COR-L47 (cell line): ENCODE measurements at regions not wholly inside any gene's neighbourhood (a gene's known extent, or its start where the extent isn't known, plus 50 kb on each side); places are given as distances from the start of the nearest gene placed in this dataset.

Experiments used
- DNase-seq: peaks from one replicate; lab custom pipeline; 2025; lab: John Stamatoyannopoulos, UW

- no peak for DNase-seq
Measured at GRCh38 chr4:163967710-163968109, 473.2 kb downstream of the TMA16 start.

- DNase-seq: no peak
Measured at GRCh38 chr4:163969291-163969690, 474.8 kb downstream of the TMA16 start.

DNA sequence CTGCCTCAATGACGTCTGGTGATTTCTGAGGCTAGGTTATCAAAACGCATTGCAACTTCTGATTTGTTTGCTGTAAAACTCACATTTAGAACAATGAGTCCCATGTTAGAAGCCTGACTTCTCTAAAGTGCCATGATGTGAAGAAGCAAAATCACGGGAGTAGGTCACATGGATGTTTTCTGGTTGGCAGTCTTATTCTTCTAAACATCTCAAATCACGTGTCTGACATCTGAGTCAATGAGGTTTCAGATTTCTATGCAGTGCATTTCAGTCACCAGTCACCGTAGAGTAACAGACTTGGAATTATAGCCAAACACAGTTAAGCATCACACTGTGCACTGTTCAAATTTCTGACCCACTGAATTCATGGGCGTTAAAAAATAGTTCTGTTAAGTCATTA lies 482.1 kb downstream of the TMA16 start:
- no peak for DNase-seq

DNA sequence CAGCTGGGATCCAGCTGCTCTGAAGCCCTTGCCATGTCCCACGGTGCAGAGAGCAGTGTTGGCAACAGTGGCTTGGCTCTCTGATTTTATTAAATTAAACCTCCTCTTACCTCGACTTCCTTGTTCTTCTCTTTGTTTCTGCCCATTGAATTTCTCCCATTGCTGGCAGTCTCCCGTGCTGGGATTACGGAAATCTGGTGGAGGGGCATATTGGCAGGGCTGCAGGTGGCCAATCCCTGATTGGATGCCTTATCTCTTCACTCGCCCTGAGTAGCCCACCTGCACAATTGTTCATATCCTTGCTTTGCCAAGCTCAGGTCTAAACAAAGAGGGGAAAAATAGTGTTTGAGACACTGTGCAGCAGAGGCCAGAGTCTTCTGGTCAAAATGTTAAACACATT lies 493.9 kb downstream of the TMA16 start:
- no peak for DNase-seq

- no peak for DNase-seq
Measured at GRCh38 chr4:163988865-163989264, 494.4 kb downstream of the TMA16 start.

GRCh38 chr4:163991298-163991865 lies 496.9 kb downstream of the TMA16 start:
- no peak for DNase-seq

GRCh38 chr4:164009435-164009834 lies 514.9 kb downstream of the TMA16 start:
- DNase-seq: no peak

GRCh38 chr4:164011791-164012190 lies 517.3 kb downstream of the TMA16 start:
- DNase-seq: no peak

- DNase-seq: no peak
Measured at GRCh38 chr4:164012396-164013027, 518.0 kb downstream of the TMA16 start.

GRCh38 chr4:164021947-164022346 lies 527.5 kb downstream of the TMA16 start:
- no peak for DNase-seq

- no peak for DNase-seq
Measured at GRCh38 chr4:164023214-164023613, 528.7 kb downstream of the TMA16 start.

GRCh38 chr4:164027805-164028204 lies 533.3 kb downstream of the TMA16 start:
- no peak for DNase-seq

DNA sequence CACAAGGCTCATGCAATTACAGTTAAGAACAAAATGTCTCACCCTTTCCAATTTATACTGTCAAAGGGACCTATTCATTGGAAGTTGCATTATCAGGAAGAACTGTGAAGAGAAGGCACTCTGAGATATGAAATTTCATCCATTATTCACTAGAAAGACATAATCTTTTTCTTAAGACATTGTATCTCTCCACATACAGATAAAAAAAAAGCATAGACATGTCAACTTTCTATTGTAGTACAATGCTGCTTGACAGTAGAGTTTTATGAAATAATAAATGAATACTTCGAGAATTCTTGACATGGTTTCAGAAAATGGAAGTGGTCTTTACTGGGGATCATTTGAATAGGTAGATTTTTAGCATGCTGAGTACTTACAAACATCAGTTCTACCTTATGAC lies 545.0 kb downstream of the TMA16 start:
- no peak for DNase-seq

DNA sequence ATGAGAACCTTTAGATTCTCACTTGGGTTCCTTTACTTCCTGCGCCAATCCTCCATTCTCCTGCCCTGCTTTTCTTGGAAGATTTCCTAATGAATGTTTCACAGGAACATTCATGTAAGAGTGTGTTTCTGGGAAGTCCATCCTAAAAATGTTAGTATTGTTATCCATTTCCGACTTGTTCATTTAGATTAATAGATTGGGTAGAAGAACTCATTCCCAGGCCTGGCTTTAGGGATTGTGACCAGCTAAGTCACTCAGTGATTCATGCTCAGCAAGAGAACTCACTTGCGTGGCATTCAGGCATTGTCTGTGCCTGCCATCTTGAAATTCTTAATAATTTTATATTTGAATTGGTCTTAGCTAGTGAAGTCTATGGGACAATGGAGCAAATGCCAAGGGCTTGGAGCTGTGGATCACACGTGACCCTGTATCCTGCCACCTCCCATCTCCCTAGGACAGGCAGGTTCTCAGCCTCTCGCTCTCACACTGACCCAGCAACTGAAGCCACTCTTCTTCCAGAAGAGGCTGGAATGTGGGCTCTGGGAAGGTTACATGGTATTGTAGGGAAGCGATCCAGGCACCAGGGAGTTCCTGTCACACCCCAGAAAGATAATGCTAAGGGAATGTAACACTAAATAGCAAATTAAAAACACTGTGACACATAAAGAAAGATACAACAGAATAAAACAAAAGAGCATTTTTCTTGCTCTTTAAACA lies 562.1 kb downstream of the TMA16 start:
- no peak for DNase-seq

GRCh38 chr4:164058776-164059445 lies 564.4 kb downstream of the TMA16 start:
- DNase-seq: no peak

- no peak for DNase-seq
Measured at GRCh38 chr4:164060456-164060855, 566.0 kb downstream of the TMA16 start.

- no peak for DNase-seq
Measured at GRCh38 chr4:164068392-164068791, 573.9 kb downstream of the TMA16 start.

DNA sequence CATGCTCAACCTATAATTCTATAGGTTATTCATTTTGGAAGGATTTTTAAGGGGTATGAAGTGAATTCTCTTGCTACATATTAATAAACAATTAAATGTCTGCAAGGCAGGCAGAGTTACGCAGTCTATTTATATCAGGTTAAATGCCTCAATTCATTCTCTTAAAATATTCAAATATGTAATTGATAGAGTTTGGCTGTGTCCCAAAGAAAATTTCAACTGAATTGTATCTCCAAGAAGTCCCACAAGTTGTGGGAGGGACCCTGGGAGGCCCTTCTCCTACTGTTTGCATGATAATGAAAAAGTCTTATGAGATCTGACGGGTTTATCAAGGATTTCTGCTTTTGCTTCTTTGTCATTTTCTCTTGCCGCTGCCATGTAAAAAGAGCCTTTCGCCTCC lies 576.1 kb downstream of the TMA16 start:
- DNase-seq: no peak

DNA sequence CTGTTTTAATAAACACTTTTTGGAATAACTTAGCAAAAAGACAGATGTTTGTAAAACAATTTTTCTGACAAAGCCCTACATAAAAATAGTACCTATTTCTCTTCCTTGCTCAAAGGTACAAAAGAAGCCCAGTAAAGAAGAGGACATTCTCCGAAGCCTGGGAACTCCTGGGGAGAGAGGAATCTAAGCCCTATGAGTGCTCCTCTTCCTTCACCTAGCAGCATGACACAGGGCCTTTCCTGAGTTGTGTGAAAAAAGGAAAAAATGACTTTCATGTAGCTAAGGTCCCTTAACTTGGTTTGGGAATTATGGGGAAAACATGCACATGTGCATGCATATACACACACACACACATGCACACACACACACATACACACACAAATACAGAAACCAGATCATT lies 586.9 kb downstream of the TMA16 start:
- DNase-seq: no peak

GRCh38 chr4:164081801-164082200 lies 587.3 kb downstream of the TMA16 start:
- DNase-seq: no peak

- no peak for DNase-seq
Measured at GRCh38 chr4:164087733-164088132, 593.2 kb downstream of the TMA16 start.

GRCh38 chr4:164095313-164096110 lies 601.0 kb downstream of the TMA16 start:
- no peak for DNase-seq
